GM19193 (cell line): ENCODE measurements at regions not wholly inside any gene's neighbourhood (a gene's known extent, or its start where the extent isn't known, plus 50 kb on each side); places are given as distances from the start of the nearest gene placed in this dataset.

Source experiments
- POLR2A ChIP-seq: IDR thresholded peaks from 4 replicates; pipeline ENCODE4 v1.6.1; 2011; ENCODE audit not compliant: insufficient read depth, insufficient read length; ENCODE audit errors: extremely low read depth

DNA sequence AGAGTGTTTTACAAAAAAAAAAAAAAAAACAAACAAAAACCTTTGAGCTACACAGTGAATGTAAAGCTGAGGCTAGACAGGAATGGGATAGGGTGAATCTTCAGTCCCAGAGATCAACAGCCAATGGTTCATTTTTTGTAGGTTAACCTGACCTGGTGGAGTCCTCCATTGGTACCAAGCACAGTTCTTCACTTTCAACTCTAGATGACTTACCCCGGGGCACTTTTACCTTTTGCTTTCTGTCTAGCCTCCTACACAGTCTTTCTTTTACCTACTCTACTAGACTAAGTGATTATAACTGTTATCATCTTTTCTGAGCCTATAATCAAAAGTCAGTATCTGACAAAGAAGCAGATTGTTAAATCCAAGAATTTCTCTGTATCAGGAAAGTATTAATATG, 50.9 kb downstream of the ANXA2R start:
- TF ChIP-seq POLR2A, result no peak

DNA sequence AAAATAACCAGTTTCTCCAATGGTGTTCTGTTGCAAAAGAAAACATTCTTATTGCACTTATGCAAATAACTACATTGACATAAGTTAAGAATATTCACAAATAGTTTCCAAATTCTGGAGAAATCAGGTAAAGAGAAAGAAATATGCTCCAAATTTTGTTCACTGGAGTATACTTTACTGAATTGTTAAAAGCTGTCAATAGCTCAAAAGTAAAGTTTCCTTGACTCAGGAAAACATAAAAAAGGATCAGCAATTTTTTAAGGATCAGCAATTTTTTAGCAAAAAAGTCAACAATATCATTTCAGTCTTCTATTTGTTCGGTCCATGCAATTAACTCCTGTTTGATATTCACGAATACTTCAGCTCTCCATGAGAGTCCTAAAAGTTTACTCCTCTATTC, 51.6 kb downstream of the ANXA2R start:
- TF ChIP-seq POLR2A, result no peak

DNA sequence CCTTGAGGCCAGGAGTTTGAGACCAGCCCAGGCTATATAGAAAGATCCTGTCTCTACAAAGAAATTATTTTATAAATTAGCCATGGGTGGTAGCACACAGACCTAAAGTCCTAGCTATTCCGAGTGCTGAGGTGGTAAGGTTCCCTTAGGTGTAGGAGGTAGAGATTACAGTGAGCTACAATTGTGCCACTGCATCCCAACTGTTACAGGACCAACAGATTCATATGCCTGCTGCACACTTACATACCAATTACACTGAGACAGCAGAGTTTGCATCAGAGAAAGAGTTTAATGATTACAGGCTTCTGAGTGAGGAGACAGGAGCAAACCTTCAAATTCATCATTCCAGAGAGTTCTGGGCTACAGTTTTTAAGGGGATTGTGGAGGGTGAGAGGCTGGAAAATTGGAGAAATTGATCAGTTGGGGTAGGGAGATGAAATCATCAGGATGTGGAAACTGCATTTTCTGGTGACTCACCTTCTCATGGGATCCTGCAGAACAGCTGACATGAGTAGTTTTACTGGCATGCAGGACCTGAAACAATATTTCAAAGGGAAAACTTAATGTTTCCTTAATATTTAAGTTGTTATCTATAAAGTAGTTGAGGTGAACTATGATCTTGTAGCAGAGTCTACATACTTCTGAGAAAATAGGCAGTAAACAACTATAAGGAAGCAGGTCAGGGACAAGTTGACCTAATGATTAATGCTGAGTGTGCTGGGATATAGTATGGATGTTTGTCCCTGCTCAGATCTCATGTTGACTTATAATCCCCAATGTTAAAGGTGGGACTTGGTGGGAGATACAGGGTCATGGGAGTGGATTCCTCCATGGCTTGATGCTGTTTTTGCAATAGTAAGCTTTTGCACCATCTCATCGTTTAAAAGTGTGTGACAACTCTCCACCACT, 54.7 kb downstream of the ANXA2R start:
- no peak for TF ChIP-seq POLR2A

GRCh38 chr5:42984307-42984706, 55.8 kb downstream of the ANXA2R start:
- no peak for TF ChIP-seq POLR2A

DNA sequence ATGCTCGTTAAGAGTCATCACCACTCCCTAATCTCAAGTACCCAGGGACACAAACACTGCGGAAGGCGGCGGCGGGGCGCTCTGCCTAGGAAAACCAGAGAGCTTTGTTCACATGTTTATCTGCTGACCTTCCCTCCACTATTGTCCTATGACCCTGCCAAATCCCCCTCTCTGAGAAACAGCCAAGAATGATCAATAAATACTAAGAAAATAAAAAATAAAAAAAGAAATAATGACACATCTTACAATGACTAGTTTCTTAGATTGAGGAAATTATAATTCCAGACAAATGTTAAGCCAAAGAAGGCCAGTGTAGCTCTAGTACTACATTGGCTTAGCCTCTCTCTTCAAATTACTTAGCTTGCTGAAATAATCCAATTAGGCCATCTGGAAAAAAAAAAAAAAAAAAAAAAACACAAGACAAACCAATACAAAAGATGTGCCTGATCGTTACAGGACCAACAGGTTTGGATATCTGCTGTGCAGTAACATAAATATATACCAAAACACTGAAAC, 58.0 kb downstream of the ANXA2R start:
- no peak for TF ChIP-seq POLR2A

- TF ChIP-seq POLR2A, result no peak
These were observed 65.6 kb downstream of the ANXA2R start for GRCh38 chr5:42974536-42974935.

GRCh38 chr5:42970636-42971559, 69.2 kb downstream of the ANXA2R start:
- no peak for TF ChIP-seq POLR2A

DNA sequence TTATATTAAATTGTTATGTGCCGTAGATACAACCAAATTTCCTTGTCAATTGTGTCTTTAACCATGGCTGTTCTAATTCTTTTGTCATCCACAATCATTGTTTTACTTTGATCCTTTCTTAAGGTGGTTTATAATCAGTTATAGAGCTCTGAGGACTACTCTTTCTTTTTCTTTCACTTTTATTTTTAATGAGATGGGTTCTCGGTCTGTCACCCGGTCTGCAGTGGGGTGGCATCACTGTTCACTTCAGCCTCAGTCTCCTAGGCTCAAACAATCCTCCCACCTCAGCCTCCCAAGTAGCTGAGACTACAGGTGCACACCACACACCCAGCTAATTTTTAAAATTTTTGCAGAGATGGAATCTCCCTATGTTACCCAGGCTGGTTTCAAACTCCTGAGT, 74.2 kb downstream of the ANXA2R start:
- TF ChIP-seq POLR2A, result no peak

DNA sequence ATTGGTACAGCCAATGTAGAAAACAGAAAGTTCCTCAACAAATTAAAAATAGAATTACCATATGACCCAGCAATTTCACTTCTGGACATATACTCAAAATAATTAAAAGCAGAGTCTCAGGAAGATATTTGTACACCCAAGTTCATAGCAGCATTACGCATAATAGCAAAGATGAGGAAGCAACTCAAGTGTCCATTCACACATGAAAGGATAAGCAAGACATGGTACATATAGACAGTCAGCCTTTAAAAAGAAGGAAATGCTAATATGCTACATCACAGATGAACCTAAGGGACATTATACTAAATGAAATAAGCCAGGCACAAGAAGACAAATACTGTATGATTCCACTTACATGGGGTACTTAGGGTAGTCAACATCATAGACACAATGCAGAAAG, 76.7 kb downstream of the ANXA2R start:
- no peak for TF ChIP-seq POLR2A

GRCh38 chr5:42962124-42962523, 78.0 kb downstream of the ANXA2R start:
- TF ChIP-seq POLR2A, result no peak

DNA sequence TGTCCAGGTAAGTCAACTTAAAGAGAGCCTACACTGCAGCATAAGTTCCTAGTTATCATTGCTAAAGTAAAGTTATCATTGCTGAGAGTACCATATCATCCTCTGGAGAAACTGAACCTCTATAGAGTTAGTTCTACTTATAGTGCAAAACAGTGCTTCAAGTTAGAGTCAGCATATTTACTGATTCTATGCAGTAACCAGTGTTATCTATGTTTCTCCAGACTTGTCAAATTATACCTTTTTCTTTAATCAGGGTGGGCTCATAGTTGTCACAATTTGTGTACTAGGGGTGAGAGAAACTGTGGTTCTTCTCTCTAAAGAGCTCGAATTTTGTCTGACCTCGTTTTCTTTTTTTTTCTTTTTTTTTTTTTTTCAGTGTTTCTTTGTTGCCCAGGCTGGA, 79.6 kb downstream of the ANXA2R start:
- no peak for TF ChIP-seq POLR2A

GRCh38 chr5:42956551-42956950, 83.6 kb downstream of the ANXA2R start:
- no peak for TF ChIP-seq POLR2A

DNA sequence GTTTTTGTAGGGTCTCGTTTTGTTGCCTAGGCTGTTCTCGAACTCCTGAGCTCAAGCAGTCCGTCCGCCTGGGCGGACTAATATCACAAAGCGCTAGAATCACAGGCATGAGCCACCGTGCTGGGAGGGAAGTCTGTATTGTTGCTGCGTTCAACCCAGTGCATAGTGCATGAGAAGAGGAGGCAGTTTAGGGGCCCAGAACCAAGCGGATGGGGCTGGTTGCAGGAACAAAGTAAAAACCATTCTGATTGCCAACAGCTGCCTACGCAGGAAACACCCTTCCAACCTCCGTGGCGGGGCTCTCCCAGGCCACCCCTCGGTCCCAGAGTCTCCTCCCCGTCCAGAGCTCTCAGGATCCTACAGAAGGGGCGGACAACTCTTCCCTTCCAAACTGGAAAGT, 87.1 kb downstream of the ANXA2R start:
- no peak for TF ChIP-seq POLR2A

- no peak for TF ChIP-seq POLR2A
These were observed 87.5 kb downstream of the ANXA2R start for GRCh38 chr5:42952578-42952974.

DNA sequence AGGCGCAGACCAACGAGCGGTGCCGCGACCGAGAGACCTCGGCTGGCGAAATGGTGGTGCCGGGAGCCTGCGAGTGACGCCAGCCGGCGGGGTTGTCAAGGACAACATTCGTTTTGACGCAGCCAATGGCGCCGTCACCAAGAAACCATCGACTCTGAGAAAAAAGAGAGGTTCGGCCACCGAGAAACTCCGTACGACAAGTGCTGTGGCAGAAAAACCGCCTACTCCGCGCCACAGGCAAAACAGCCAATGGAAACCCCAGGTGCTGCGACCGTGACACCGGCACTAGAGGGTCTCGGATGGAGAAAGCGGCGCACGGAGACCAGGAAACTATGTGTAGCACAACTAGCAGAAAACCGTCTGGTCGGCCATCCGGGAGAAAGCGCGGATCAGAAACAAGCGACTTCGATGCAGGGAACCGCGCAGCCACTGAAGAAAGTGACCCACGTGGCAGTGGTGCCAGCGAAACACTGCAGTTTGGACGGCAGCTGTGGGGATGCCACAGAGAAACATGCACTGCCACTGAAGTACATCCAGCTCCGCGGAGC, 88.8 kb downstream of the ANXA2R start:
- peak; percentile 62 for TF ChIP-seq POLR2A
